ENCODE measurements at regions not wholly inside any gene's neighbourhood (a gene's known extent, or its start where the extent isn't known, plus 50 kb on each side); places are given as distances from the start of the nearest gene placed in this dataset.

GRCh38 chr9:29999645-30000044, 2384.8 kb upstream of the ACO1 start:
- Mint-ChIP-seq H3K9me3 (no peaks in the 10 kb centered on the region), H3K36me3 (no peaks in the 10 kb centered on the region)
- no peak for DNase-seq (ENCODE audit: low spot score)

GRCh38 chr9:30010691-30011090, 2373.8 kb upstream of the ACO1 start:
- TF ChIP-seq, protein P1, sequence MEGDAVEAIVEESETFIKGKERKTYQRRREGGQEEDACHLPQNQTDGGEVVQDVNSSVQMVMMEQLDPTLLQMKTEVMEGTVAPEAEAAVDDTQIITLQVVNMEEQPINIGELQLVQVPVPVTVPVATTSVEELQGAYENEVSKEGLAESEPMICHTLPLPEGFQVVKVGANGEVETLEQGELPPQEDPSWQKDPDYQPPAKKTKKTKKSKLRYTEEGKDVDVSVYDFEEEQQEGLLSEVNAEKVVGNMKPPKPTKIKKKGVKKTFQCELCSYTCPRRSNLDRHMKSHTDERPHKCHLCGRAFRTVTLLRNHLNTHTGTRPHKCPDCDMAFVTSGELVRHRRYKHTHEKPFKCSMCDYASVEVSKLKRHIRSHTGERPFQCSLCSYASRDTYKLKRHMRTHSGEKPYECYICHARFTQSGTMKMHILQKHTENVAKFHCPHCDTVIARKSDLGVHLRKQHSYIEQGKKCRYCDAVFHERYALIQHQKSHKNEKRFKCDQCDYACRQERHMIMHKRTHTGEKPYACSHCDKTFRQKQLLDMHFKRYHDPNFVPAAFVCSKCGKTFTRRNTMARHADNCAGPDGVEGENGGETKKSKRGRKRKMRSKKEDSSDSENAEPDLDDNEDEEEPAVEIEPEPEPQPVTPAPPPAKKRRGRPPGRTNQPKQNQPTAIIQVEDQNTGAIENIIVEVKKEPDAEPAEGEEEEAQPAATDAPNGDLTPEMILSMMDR (IDR thresholded peaks at IDR 0.05), result no peak
- TF ChIP-seq EZH2 (IDR thresholded peaks at IDR 0.05), result no peak
- TF ChIP-seq EZH2phosphoT487 (IDR thresholded peaks at IDR 0.05), result no peak

More at GRCh38 chr9:29999645-30000044, 2384.8 kb upstream of the ACO1 start:
- Histone ChIP-seq H3K9me3 (ENCODE audit: low read depth) (no peaks in the 10 kb centered on the region), H3K27ac (no peak overlapping the region), H3K4me2 (no peak overlapping the region), H3K79me2 (ENCODE audit: low read depth) (no peaks in the 10 kb centered on the region), H4K20me1 (ENCODE audit: low read depth) (no peaks in the 10 kb centered on the region), H3K36me3 (no peaks in the 10 kb centered on the region), H3F3A (ENCODE audit: low read depth) (no peaks in the 10 kb centered on the region), H3K4me3 (no peak overlapping the region), H2AFZ (replicated peaks) (no peak overlapping the region), H3K9ac (no peak overlapping the region), H3K4me1 (no peaks in the 10 kb centered on the region), H3K27me3 (no peaks in the 10 kb centered on the region)
- H3K4me3 Mint-ChIP-seq, result no peak overlapping the region
- no peak overlapping the region for H3K27ac Mint-ChIP-seq
- peaks cover 5% of the 10 kb centered on the region for H3K27me3 Mint-ChIP-seq (ENCODE audit: insufficient read depth, low read depth)
- TF ChIP-seq, protein P1 (IDR thresholded peaks at IDR 0.05), result no peak
- no peak for TF ChIP-seq EZH2phosphoT487 (IDR thresholded peaks at IDR 0.05)
- no peak for TF ChIP-seq EZH2 (IDR thresholded peaks at IDR 0.05)
- no peaks in the 10 kb centered on the region for H3K4me1 Mint-ChIP-seq

GRCh38 chr9:30012622-30013021, 2371.8 kb upstream of the ACO1 start:
- Histone ChIP-seq H3K27me3 (no peaks in the 10 kb centered on the region), H3K4me2 (no peak overlapping the region), H4K20me1 (ENCODE audit: low read depth) (no peaks in the 10 kb centered on the region), H3F3A (ENCODE audit: low read depth) (no peaks in the 10 kb centered on the region), H3K9me3 (ENCODE audit: low read depth) (no peaks in the 10 kb centered on the region), H2AFZ (replicated peaks) (no peak overlapping the region), H3K9ac (no peak overlapping the region), H3K27ac (no peak overlapping the region), H3K4me3 (no peak overlapping the region), H3K79me2 (ENCODE audit: low read depth) (no peaks in the 10 kb centered on the region), H3K4me1 (no peaks in the 10 kb centered on the region), H3K36me3 (no peaks in the 10 kb centered on the region)
- TF ChIP-seq, protein P1 (IDR thresholded peaks at IDR 0.05), result no peak
- TF ChIP-seq EZH2 (IDR thresholded peaks at IDR 0.05), result no peak
- TF ChIP-seq EZH2phosphoT487 (IDR thresholded peaks at IDR 0.05), result no peak
- no peaks in the 10 kb centered on the region for H3K9me3 Mint-ChIP-seq
- no peak overlapping the region for H3K4me3 Mint-ChIP-seq
- H3K27me3 Mint-ChIP-seq (ENCODE audit: insufficient read depth, low read depth), result no peaks in the 10 kb centered on the region
- no peaks in the 10 kb centered on the region for H3K36me3 Mint-ChIP-seq
- H3K27ac Mint-ChIP-seq, result no peak overlapping the region
- DNase-seq (ENCODE audit: low spot score), result no peak
- H3K4me1 Mint-ChIP-seq, result no peaks in the 10 kb centered on the region

More at GRCh38 chr9:30010691-30011090, 2373.8 kb upstream of the ACO1 start:
- Histone ChIP-seq H3K9ac (no peak overlapping the region), H3K27ac (no peak overlapping the region), H3K4me1 (no peaks in the 10 kb centered on the region), H4K20me1 (ENCODE audit: low read depth) (no peaks in the 10 kb centered on the region), H3K79me2 (ENCODE audit: low read depth) (no peaks in the 10 kb centered on the region), H3K4me3 (no peak overlapping the region), H3F3A (ENCODE audit: low read depth) (no peaks in the 10 kb centered on the region), H3K9me3 (ENCODE audit: low read depth) (no peaks in the 10 kb centered on the region), H3K4me2 (no peak overlapping the region), H3K27me3 (no peaks in the 10 kb centered on the region), H2AFZ (replicated peaks) (no peak overlapping the region), H3K36me3 (no peaks in the 10 kb centered on the region)
- Mint-ChIP-seq H3K27ac (no peak overlapping the region), H3K36me3 (no peaks in the 10 kb centered on the region), H3K4me1 (no peaks in the 10 kb centered on the region), H3K4me3 (no peak overlapping the region), H3K27me3 (ENCODE audit: insufficient read depth, low read depth) (no peaks in the 10 kb centered on the region), H3K9me3 (no peaks in the 10 kb centered on the region)
- DNase-seq (ENCODE audit: low spot score), result no peak

Data from neural progenitor cell (in vitro differentiated cells).